Cardiac fibroblast (primary cell): ENCODE measurements at regions not wholly inside any gene's neighbourhood (a gene's known extent, or its start where the extent isn't known, plus 50 kb on each side); places are given as distances from the start of the nearest gene placed in this dataset.

Experiments
- DNase-seq, 2 donors: peaks; one replicate each; pipeline versions ENCODE4 v3.0.0 to v3.0.0-alpha.2; 2010; ENCODE audit warnings: low read depth in 2 of 2
- H3K4me3 ChIP-seq, 2 donors: replicated peaks in 1 of 2; 1 replicate in 1 of 2; 2 replicates in 1 of 2; pipeline ENCODE4 v1.5.1; 2011; ENCODE audit warnings: low read depth in 2 of 2, low read length in 2 of 2, mild to moderate bottlenecking in 2 of 2, moderate library complexity in 1 of 2
- CTCF ChIP-seq: IDR thresholded peaks from one replicate; pipeline ENCODE4 v1.5.1; 2011; ENCODE audit warnings: low read depth, mild to moderate bottlenecking, low read length, inconsistent platforms

GRCh38 chr1:190578526-190578925 lies 100.9 kb upstream of the BRINP3 start:
- no peak for TF ChIP-seq CTCF
- H3K4me3 ChIP-seq: no peak overlapping the region
- DNase-seq: no peak

- DNase-seq: no peak
- no peak for TF ChIP-seq CTCF
- no peak overlapping the region for H3K4me3 ChIP-seq
Observed at GRCh38 chr1:190579552-190580193, 102.0 kb upstream of the BRINP3 start.

- H3K4me3 ChIP-seq: no peak overlapping the region
- TF ChIP-seq CTCF: no peak
- DNase-seq: no peak
Observed at GRCh38 chr1:190583862-190584261, 106.2 kb upstream of the BRINP3 start.

GRCh38 chr1:190588424-190588823 lies 110.8 kb upstream of the BRINP3 start:
- TF ChIP-seq CTCF: no peak
- no peak overlapping the region for H3K4me3 ChIP-seq
- no peak for DNase-seq

GRCh38 chr1:190595438-190595837 lies 117.8 kb upstream of the BRINP3 start:
- no peak for TF ChIP-seq CTCF

GRCh38 chr1:190597294-190597693 lies 119.6 kb upstream of the BRINP3 start:
- TF ChIP-seq CTCF: no peak
- no peak for DNase-seq
- H3K4me3 ChIP-seq: no peak overlapping the region

More at GRCh38 chr1:190595438-190595837, 117.8 kb upstream of the BRINP3 start:
- H3K4me3 ChIP-seq: no peak overlapping the region
- DNase-seq: no peak

GRCh38 chr1:190599670-190600069 lies 122.0 kb upstream of the BRINP3 start:
- no peak for DNase-seq
- H3K4me3 ChIP-seq: no peak overlapping the region
- no peak for TF ChIP-seq CTCF
